GM12873 (cell line): ENCODE measurements at regions not wholly inside any gene's neighbourhood (a gene's known extent, or its start where the extent isn't known, plus 50 kb on each side); places are given as distances from the start of the nearest gene placed in this dataset.

Experiments used
- TF ChIP-seq, protein P1 (sequence below): IDR thresholded peaks from 2 replicates; pipeline ENCODE4 v1.5.1; 2012; ENCODE audit warnings: low read depth, mild to moderate bottlenecking, moderate library complexity, low read length, control low read depth; ENCODE audit not compliant: insufficient read depth; ENCODE audit errors: missing control alignments

DNA sequence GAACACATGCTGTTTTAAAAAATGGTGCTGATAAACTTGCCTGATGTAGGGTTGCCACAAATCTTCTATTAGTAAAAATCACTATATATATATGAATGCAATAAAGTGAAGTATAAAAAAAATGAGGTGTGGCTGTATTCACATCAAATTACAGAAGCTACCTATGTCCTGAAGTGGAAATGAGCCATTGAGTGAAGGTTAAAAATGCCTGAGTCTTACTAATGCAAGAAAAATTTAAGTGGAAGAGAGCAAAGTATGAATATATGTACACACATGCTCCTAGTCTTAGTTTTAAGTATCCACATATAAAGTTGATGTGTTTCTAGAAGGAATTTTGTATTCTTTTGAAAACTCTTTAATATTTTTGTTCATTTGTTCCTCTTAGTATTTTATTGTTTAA lies 808.3 kb upstream of the MAN1A1 start:
- TF ChIP-seq, protein P1, sequence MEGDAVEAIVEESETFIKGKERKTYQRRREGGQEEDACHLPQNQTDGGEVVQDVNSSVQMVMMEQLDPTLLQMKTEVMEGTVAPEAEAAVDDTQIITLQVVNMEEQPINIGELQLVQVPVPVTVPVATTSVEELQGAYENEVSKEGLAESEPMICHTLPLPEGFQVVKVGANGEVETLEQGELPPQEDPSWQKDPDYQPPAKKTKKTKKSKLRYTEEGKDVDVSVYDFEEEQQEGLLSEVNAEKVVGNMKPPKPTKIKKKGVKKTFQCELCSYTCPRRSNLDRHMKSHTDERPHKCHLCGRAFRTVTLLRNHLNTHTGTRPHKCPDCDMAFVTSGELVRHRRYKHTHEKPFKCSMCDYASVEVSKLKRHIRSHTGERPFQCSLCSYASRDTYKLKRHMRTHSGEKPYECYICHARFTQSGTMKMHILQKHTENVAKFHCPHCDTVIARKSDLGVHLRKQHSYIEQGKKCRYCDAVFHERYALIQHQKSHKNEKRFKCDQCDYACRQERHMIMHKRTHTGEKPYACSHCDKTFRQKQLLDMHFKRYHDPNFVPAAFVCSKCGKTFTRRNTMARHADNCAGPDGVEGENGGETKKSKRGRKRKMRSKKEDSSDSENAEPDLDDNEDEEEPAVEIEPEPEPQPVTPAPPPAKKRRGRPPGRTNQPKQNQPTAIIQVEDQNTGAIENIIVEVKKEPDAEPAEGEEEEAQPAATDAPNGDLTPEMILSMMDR = no peak

DNA sequence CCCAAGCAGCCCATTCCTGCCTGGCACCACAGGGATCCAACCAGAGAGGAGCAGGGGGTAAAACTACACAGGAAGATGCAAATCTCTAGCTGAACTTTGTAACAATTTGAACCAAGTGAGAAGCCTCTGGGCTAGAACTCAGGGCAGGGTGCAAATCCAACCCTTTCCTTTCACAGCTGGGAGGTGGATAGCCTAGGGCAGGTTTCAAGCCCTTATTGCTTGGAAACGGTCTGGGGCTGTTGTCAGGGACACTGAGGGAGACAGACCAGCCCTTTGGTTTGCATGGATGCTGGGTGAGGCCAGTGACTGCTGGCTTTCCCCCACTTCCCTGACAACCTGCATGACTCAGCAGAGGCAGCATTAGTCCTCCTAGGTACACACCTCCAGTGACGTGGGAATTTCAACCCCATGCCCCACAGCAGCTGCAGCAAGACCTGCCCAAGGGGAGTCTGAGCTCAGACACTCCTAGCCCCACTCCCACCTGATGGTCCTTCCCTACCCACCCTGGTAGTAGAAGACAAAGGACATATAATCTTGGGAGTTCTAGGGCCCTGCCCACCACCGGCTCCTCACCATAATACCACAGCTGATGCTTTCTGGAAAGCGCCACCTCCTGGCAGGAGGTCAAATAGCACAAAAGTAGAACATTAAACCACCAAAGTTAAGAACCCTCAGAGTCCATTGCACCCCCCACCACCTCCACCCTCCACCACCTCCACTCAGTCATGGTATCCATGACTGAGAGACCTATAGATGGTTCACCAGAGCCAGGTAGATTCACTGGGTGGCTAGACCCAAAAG lies 797.7 kb upstream of the MAN1A1 start:
- TF ChIP-seq, protein P1 = peak; percentile 45

DNA sequence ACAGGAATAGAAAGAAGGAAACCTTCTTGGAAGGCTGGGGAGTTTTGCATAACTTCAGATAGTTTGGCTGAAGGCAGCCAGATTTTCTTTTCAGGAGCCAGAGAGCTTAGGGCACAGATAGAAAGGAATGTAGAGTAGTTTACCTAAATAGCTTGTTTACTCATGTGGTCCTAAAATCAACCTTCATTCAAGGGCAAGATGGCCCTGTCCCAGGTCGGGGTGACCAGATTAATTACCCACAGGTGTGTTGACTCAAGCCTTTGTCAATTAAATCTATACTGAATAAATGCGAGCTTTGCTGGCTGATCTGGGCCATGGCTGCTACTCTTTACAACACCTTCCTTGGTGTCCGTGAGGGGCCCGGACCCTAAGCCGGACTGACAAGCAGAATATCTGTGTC lies 792.0 kb upstream of the MAN1A1 start:
- TF ChIP-seq, protein P1 = no peak

DNA sequence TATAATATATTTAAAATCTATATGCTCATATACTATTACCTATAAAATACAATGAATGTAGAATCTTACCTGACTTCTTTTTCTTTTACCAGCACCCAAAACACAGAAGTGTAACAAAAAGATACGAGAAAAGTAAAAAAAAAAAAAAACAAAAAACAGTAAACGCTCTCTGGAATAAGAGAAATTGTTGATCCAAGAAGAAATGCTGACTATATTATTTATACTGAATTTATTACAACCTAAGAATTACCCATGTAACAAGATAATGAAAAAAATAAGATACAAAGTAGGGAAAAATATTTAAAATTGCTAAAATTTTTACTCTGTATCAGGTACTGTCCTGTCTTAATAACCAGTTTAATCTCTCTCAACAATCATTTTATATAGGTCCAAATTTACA lies 787.9 kb upstream of the MAN1A1 start:
- TF ChIP-seq, protein P1 = no peak

DNA sequence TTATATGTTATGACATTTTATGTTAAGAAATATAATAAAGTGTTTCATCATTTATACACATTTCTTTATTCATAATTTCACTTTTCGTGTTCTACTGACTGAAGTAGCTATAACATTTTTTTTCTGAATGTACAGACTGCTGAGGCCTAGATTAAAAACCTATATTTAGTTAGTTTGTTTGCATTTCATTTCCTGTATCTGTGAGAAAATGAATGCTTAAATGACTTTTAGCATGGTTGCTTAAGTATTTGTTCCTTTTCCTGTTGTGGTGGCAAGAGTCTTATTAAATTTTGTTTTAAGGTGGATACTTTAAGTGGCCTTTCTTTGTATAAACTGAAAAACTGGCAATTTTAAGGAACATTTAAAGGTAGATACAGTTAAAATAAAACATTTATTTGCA lies 779.7 kb upstream of the MAN1A1 start:
- TF ChIP-seq, protein P1 = no peak

DNA sequence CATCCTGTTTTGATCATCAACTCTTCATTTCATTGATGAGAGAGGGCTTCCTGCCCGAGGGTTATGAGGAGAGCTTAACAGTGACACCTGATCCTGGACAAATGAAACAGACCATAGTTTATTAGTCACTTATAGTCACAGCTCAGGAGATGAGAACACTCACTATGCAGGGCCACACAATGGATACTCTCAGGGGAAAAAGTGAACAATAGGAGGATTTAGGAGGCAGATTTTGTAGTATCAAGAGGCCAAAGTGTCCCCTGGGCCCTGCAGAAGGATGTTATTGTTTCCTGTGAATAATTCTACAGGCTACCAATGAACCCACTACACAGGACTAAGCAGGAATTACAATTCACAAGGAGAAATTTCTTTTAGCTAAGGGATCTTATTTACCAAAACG lies 772.8 kb upstream of the MAN1A1 start:
- TF ChIP-seq, protein P1 = no peak

DNA sequence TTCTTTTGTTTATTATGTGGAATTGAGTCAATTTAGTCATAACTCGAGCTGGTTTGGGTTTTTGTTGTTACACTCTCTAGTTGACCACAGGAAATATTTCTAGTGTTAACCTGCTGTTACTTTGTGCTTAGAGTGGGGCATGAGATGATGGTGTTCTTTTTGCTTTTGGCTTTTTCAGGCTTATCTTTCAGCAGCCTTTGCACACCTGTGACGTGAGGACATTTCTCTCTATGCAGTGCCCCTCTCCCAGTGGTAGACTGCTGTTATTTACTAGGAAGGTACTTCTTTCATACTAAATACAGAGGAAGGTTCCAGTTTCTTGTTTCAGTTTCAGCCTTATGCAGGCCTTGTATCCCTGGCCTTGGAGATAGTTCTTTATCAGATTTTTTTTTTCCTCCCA lies 766.8 kb upstream of the MAN1A1 start:
- TF ChIP-seq, protein P1 = no peak
